ENCODE measurements at regions not wholly inside any gene's neighbourhood (a gene's known extent, or its start where the extent isn't known, plus 50 kb on each side); places are given as distances from the start of the nearest gene placed in this dataset.
"Not testable (repeated sequence)": the region's sequence is repeated elsewhere in the genome, so short reads cannot be mapped to it uniquely, and the experiment has no call there.

DNA sequence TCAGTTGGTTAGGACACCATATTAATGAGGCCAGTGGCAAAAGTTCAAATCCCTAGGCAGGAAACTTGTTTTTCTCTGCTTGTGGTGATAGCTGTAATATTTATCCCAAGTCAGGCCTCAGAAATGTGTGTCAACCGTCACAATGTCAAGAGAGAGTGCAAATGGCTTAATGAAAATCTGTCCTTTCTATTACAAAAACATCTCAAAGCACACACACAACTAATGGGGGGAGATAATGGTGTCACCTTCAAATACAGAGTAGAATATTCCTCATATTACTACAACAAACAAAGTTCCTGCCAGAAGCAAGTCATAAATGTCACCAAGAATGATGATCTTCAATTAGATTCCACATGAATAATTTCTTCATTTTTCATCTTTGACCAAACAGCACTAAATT is 127.2 kb upstream of the MARCHF11 start:
- H3K9me3 ChIP-seq (replicated peaks): no peaks in the 10 kb centered on the region
- H3K27ac ChIP-seq (replicated peaks): no peak overlapping the region
- TF ChIP-seq, protein P1, sequence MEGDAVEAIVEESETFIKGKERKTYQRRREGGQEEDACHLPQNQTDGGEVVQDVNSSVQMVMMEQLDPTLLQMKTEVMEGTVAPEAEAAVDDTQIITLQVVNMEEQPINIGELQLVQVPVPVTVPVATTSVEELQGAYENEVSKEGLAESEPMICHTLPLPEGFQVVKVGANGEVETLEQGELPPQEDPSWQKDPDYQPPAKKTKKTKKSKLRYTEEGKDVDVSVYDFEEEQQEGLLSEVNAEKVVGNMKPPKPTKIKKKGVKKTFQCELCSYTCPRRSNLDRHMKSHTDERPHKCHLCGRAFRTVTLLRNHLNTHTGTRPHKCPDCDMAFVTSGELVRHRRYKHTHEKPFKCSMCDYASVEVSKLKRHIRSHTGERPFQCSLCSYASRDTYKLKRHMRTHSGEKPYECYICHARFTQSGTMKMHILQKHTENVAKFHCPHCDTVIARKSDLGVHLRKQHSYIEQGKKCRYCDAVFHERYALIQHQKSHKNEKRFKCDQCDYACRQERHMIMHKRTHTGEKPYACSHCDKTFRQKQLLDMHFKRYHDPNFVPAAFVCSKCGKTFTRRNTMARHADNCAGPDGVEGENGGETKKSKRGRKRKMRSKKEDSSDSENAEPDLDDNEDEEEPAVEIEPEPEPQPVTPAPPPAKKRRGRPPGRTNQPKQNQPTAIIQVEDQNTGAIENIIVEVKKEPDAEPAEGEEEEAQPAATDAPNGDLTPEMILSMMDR (IDR thresholded peaks at IDR 0.05; ENCODE audit: borderline replicate concordance): no peak
- no peaks in the 10 kb centered on the region for H3K4me1 ChIP-seq
- H3K36me3 ChIP-seq: no peaks in the 10 kb centered on the region
- intact Hi-C loops (cut with micrococcal nuclease): no loop called here
- no peak overlapping the region for H3K4me3 ChIP-seq
- DNase-seq: no peak
- no peaks in the 10 kb centered on the region for H3K27me3 ChIP-seq (ENCODE audit: low read depth)

GRCh38 chr5:16304846-16305245 is 125.3 kb upstream of the MARCHF11 start:
- Histone ChIP-seq H3K27ac (replicated peaks) (no peak overlapping the region), H3K4me1 (no peaks in the 10 kb centered on the region), H3K9me3 (replicated peaks) (no peaks in the 10 kb centered on the region), H3K36me3 (no peaks in the 10 kb centered on the region), H3K4me3 (no peak overlapping the region), H3K27me3 (ENCODE audit: low read depth) (no peaks in the 10 kb centered on the region)
- intact Hi-C loops (cut with micrococcal nuclease): no loop called here
- TF ChIP-seq, protein P1 (IDR thresholded peaks at IDR 0.05; ENCODE audit: borderline replicate concordance): no peak
- DNase-seq: no peak

DNA sequence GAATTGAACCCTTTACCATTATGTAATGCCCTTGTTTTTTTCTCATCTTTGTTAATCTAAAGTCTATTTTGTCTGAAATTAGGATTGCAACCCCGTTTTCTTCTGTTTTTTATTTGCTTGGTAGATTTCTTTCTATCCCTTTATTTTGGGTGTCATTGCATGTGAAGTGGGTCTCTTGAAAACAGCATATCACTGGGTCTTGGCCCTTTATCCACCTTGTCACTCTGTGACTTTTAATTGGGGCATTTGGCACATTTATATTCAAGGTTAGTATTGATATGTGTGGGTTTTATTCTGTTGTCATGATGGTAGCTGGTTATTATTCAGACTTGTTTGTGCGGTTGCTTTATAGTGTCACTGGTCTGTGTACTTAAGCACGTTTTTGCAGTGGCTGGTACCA is 117.4 kb upstream of the MARCHF11 start:
- peaks cover 35% of the 10 kb centered on the region for H3K9me3 ChIP-seq (replicated peaks)
- no peak for DNase-seq
- no peak overlapping the region for H3K4me3 ChIP-seq
- H3K27me3 ChIP-seq (ENCODE audit: low read depth): no peaks in the 10 kb centered on the region
- TF ChIP-seq, protein P1 (IDR thresholded peaks at IDR 0.05; ENCODE audit: borderline replicate concordance): no peak
- no peaks in the 10 kb centered on the region for H3K36me3 ChIP-seq
- H3K27ac ChIP-seq (replicated peaks): no peak overlapping the region
- intact Hi-C loops (cut with micrococcal nuclease): no loop called here
- H3K4me1 ChIP-seq: no peaks in the 10 kb centered on the region

- Histone ChIP-seq H3K4me1 (no peaks in the 10 kb centered on the region), H3K9me3 (replicated peaks) (peaks cover 16% of the 10 kb centered on the region), H3K36me3 (no peaks in the 10 kb centered on the region), H3K27me3 (ENCODE audit: low read depth) (no peaks in the 10 kb centered on the region), H3K4me3 (no peak overlapping the region), H3K27ac (replicated peaks) (no peak overlapping the region)
- DNase-seq: no peak
- TF ChIP-seq, protein P1 (IDR thresholded peaks at IDR 0.05; ENCODE audit: borderline replicate concordance): no peak
- intact Hi-C loops (cut with micrococcal nuclease): no loop called here
These were observed 112.3 kb upstream of the MARCHF11 start for GRCh38 chr5:16291894-16292293.

- Histone ChIP-seq H3K4me1 (no peaks in the 10 kb centered on the region), H3K9me3 (replicated peaks) (peaks cover 12% of the 10 kb centered on the region), H3K27me3 (ENCODE audit: low read depth) (no peaks in the 10 kb centered on the region), H3K4me3 (no peak overlapping the region), H3K36me3 (no peaks in the 10 kb centered on the region), H3K27ac (replicated peaks) (no peak overlapping the region)
- no peak for DNase-seq
- TF ChIP-seq, protein P1 (IDR thresholded peaks at IDR 0.05; ENCODE audit: borderline replicate concordance): no peak
- intact Hi-C loops (cut with micrococcal nuclease): no loop called here
These were observed 111.9 kb upstream of the MARCHF11 start for GRCh38 chr5:16291474-16291873.

DNA sequence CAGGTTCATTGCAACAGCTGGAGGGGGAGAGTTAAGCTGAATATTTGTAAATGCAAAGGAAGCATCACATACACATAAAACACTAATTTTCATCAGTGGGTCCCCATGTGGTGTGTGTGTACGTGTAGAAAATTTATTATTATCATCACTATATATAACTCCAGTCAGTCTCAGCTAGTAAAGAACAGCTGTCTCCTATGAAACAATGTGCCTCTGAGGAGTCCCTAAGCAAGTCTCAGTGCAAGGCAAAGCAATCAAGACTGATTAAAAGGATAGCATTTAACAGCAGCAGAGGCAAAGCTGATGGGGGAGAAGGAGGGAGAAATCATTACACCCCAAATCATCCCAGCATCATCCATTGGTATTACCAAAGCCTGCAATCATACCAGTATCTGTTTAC is 104.2 kb upstream of the MARCHF11 start:
- no peaks in the 10 kb centered on the region for H3K27me3 ChIP-seq (ENCODE audit: low read depth)
- intact Hi-C loops (cut with micrococcal nuclease): no loop called here
- H3K36me3 ChIP-seq: no peaks in the 10 kb centered on the region
- no peak overlapping the region for H3K4me3 ChIP-seq
- TF ChIP-seq, protein P1 (IDR thresholded peaks at IDR 0.05; ENCODE audit: borderline replicate concordance): no peak
- no peak for DNase-seq
- peaks cover 11% of the 10 kb centered on the region for H3K9me3 ChIP-seq (replicated peaks)
- H3K4me1 ChIP-seq: no peaks in the 10 kb centered on the region
- no peak overlapping the region for H3K27ac ChIP-seq (replicated peaks)

GRCh38 chr5:16276859-16277258 is 97.3 kb upstream of the MARCHF11 start:
- H3K4me3 ChIP-seq; H3K4me1 ChIP-seq; DNase-seq; H3K36me3 ChIP-seq; intact Hi-C loops (cut with micrococcal nuclease); H3K27me3 ChIP-seq (ENCODE audit: low read depth); H3K27ac ChIP-seq (replicated peaks): not testable (repeated sequence)
- peaks cover 20% of the 10 kb centered on the region for H3K9me3 ChIP-seq (replicated peaks)
